Stimulated activated CD4-positive, alpha-beta T cell treated with anti-CD3 and anti-CD28 coated beads, Interleukin-2, amount 100 ng/mL, for 24 hours (primary cell): ENCODE measurements at regions not wholly inside any gene's neighbourhood (a gene's known extent, or its start where the extent isn't known, plus 50 kb on each side); places are given as distances from the start of the nearest gene placed in this dataset.
"Not testable (repeated sequence)": the region's sequence is repeated elsewhere in the genome, so short reads cannot be mapped to it uniquely, and the experiment has no call there.

Experiments used
- DNase-seq, 2 donors: peaks; one replicate each; pipeline ENCODE4 v3.0.0-alpha.2; 2020

GRCh38 chr2:76697439-76697838 lies 824.7 kb downstream of the LRRTM4 start:
- DNase-seq: not testable (repeated sequence)

GRCh38 chr2:76692908-76693307 lies 829.3 kb downstream of the LRRTM4 start:
- no peak for DNase-seq

DNA sequence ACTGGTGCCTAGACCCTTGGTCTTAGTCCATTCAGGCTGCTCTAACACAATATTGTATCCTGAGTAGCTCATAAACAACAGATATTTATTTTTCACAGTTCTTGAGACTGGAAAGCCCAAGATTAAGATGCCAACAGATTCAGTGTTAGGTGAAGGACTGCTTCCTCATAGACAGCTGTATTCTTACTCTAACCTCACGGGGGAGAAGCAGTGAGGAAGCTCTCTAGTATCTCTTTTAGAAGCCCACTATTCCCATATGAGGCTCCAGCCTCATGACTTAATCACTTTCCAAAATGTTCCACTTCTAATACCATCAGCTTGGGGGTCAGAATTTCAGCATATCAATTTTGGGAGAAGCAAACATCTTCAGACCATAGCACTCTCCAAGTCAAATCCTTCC lies 833.4 kb downstream of the LRRTM4 start:
- DNase-seq: no peak

DNA sequence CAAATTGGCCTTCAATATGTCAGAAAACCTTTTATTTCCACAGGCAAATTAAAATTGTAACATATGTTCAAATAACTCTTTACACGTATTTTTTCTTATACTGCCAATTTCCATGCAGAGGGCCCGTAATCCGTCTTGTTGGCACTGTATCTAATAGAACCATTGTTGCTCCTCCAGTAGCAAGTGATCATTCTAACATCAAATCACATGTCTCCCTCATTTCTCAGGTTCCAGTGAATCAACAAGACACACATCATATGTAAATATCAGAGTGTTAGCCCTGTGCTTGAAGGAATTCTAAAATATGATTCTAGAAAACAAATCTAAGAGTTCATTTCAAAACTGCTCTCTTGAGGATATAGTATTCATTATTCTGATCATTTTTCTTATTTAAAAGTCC lies 834.3 kb downstream of the LRRTM4 start:
- no peak for DNase-seq

- no peak for DNase-seq
These were observed 837.4 kb downstream of the LRRTM4 start for GRCh38 chr2:76684756-76685155.

DNA sequence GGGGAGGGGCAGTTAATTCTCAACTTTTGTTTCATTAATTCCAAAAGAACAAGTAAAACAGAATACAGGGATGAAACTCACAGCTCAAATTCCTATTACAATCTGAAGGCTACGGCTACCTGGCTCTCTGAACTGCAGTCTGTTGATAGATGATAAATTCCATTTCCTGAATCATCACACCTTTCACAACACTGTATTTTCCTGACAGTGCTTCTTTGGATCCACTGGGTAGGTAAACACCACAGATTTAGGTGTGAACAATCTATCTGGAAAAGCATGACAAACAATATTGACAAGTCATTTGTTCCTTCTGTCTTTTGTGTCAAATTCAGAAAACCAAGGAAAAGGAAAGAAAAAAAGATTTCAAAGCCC lies 843.2 kb downstream of the LRRTM4 start:
- no peak for DNase-seq

DNA sequence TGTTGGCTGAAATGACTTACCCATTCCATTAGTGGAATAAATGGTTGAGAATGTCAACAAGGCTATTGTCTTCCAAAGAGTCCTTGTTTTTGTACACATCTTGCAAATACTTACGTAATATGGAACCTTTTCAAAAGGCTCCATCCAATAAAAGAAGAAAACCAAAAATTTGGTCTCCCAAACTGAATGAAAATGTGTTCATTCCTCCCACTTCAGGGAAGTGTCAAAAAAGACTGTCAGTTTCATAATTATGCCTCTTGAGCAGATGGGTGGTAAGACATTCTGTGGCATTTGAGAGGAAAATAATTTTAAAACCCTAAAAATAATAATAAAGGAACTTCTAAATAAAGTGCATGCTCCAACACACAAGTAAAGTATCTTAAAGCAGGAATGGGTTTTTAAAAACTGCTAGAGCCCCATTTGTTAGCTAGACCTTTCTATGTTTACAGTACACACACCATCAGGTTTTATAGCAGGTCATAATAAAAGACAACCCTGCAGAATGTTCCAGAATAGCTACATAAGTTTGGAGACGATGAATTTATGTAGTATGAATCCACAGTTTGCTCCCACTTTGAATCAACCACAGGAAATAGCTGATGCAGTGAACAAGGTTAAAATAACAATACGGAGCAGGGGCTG lies 843.7 kb downstream of the LRRTM4 start:
- no peak for DNase-seq

- DNase-seq: no peak
These were observed 847.0 kb downstream of the LRRTM4 start for GRCh38 chr2:76675212-76675611.

DNA sequence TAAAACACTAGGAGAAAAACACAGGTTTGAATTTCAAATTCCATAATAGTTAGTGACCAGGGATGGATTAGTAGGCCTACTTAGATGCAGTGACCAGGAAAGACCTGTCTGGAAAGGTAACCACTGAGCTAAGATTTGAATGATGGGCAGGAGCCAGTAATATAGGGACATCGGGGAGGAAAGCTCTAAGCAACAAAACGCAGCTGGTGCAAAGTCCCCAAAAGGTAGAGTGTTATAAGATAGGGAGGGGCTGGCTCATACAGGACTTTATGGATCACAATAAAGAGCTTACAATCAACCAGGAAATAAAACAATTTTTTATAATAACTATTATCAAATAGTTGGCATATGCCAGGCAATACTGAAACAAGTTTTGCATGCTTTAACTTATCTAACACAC lies 849.4 kb downstream of the LRRTM4 start:
- no peak for DNase-seq

GRCh38 chr2:76669966-76670465 lies 852.2 kb downstream of the LRRTM4 start:
- DNase-seq: no peak

GRCh38 chr2:76668279-76668678 lies 853.9 kb downstream of the LRRTM4 start:
- no peak for DNase-seq

- DNase-seq: no peak
These were observed 854.3 kb downstream of the LRRTM4 start for GRCh38 chr2:76667821-76668271.

DNA sequence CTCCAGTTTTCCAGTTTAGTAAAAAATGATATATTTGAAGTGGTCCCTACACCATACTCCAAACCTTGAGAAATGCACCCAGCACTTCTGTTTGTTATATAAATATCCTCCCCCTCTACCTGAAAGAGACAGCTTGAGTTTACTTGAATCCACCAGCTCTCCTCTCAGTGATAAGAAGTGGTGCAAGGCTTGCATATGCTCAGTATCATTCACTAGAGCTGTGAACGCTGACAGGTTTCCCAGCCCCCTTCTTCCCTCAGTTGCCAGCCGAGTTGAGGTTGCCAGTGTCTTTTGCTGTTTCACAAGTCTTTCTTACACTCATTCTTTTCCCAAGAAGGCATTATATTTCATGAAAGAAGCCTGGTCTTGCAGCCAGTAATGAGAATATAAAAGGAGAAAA lies 880.0 kb downstream of the LRRTM4 start:
- no peak for DNase-seq

- no peak for DNase-seq
These were observed 880.7 kb downstream of the LRRTM4 start for GRCh38 chr2:76641506-76641905.

DNA sequence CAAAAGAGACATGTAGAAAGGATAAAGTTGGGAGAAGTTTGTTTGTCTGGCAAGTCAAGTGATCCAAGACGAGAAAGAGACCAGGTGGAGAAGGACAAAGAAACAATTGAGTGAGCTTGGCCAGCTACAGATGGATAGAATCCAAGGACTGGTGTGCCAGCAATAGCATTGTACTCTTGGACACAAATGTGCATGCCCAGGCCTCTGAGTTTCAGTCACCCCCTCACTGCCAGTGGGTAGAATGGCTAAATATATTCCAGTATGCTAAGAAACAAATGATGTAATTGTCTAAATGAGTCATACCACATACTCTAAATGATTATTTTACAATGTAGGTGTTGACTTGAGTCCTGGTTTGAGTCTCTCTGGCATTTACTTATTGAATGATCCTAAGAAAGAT lies 881.3 kb downstream of the LRRTM4 start:
- DNase-seq: no peak

GRCh38 chr2:76639171-76639680 lies 883.0 kb downstream of the LRRTM4 start:
- DNase-seq: no peak

- no peak for DNase-seq
These were observed 888.8 kb downstream of the LRRTM4 start for GRCh38 chr2:76633276-76633921.

- no peak for DNase-seq
These were observed 897.1 kb downstream of the LRRTM4 start for GRCh38 chr2:76625101-76625500.

GRCh38 chr2:76613330-76613729 lies 902.6 kb upstream of the GCFC2 start:
- DNase-seq: no peak

DNA sequence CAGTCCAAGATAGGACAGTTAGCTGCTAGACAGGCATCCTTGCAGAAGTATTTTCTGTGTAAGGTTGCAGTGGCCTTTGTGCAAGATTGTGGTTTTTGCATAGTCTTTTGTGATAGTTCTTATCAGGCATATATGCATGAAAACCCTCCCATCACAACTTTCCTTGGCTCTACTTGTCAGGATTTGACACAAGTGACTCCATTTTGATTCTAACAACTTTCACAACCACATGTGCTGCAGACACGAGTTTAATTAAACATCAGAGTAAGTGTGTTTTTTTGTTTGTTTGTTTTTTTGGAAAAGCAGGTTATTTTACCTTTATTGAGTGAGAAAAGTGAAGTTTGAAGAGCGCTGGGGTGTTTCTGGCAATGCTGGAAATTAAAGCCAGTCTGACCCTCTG lies 902.0 kb upstream of the GCFC2 start:
- DNase-seq: no peak

DNA sequence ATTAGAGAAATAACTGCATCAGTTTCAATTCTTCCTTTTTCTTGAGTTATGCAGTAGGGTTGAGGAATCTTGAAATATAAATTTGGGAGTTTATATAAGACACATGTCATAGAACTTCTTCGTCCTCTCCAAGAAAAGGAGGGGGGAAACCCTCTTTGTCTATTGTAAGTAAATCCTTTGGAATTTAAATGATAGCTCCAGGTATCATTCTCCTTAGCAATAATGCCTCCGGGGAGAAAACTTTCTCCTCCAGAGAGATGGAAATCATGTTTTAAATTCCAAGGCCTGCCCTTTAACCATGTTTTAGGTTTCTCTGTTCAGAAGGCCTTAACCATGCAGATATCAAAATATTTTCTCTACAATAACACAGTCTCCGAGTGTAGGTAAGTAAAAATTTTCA lies 899.7 kb upstream of the GCFC2 start:
- DNase-seq: no peak

DNA sequence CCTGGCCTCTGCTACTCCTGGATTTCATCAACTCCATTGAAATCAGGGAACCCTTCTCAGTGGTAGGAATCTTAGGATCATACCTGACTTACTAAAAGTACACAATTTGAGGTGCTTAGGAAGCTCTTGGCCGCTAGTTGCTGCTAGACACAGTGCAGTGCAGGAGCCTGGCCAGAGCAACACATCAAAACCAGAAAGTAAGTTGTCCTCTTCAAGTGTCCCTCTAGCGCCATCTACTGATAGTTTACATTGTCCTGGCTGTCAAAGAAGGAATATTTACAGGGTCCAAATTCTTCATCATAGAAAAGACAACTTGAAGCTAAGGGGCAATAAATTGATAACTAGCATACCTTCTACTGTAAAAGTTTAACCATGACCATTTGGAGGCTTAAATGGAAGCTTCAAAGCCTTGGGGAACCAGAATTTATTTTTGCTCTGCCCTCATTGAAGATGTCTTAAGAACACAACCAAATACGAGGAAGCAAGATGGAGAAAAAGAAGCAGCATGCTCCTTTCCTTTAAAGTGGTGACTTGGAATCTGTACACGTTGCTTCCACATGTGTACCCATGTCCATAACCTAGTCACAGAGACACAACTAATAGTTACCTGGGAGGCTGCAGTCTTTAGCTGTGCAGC lies 889.1 kb upstream of the GCFC2 start:
- no peak for DNase-seq

DNA sequence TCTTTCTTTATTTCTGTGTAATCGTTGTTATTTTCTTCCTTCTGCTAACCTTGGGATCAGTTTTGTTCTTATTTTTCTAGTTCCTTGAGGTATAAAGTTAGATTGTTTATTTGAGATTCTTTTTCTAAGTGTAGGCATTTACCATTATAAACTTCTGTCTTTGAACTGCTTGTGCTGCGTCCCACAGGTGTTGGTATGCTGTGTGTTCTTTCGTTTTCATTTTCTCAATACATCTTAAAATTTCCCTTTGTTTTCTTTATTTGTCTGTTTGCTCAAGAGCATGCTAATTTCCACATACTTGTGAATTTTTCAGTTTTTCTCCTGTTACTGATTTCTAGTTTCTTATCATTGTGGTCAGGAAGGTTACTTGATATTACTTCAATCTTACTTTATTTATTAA lies 873.8 kb upstream of the GCFC2 start:
- DNase-seq: no peak

- no peak for DNase-seq
These were observed 869.2 kb upstream of the GCFC2 start for GRCh38 chr2:76579911-76580310.
